K562 (cell line): ENCODE measurements at regions not wholly inside any gene's neighbourhood (a gene's known extent, or its start where the extent isn't known, plus 50 kb on each side); places are given as distances from the start of the nearest gene placed in this dataset.

ENCODE experiments used
- ATAC-seq: fragments of 200-7000 bp; cut with Tn5 transposase; 3 replicates; pipeline ENCODE4 v1.9.1; 2020; ENCODE audit warnings: moderate library complexity
- BruUV-seq: library from RNA; stranded (reverse); fragments of 400-500 nt; replicated peaks from 2 replicates; lab custom pipeline; 2021; lab: Mats Ljungman, UMichigan
- CTCF ChIA-PET: fragments of 300-600 bp; formaldehyde crosslinking; extraction: SDS; loops from one replicate; lab custom pipeline; 2021; ENCODE audit warnings: low intra/inter-chr PET ratio; lab: Yijun Ruan, JAX
- POLR2A ChIA-PET: fragments of 300-600, 350-650 bp; sonication (Branson Sonifier 250); formaldehyde crosslinking; extraction: SDS; loops from one replicate; lab custom pipeline; 2021; ENCODE audit warnings: antibody characterized with exemption, inconsistent platforms; lab: Yijun Ruan, JAX
- DNase-seq, 4 experiments: peaks; one replicate each; pipeline versions ENCODE4 v3.0.0 to v3.0.0-alpha.2; 2011 to 2018; ENCODE audit warnings: low spot score in 3 of 4, mixed read lengths in 3 of 4; ENCODE audit errors: extremely low read depth in 1 of 4
- FAIRE-seq: peaks from 2 replicates; lab custom pipeline; 2011; peaks lifted over from hg19 to GRCh38; lab: Jason Lieb, UNC
- H2AFZ ChIP-seq: 2 replicates; pipeline ENCODE4 v1.6.0; 2011; ENCODE audit warnings: low read depth, low read length, control low read depth, inconsistent platforms
- H3K27ac ChIP-seq: fragments of 200-600 bp; 3 replicates; pipeline ENCODE4 v1.8.0; 2011; ENCODE audit warnings: low read depth, mild to moderate bottlenecking, control low read depth, inconsistent platforms, low read length, moderate library complexity, mixed read lengths; ENCODE audit errors: extremely low read depth
- H3K27me3 ChIP-seq, 2 experiments: fragments of 300-600 bp in 1 of 2; 2 replicates in 1 of 2; 3 replicates in 1 of 2; pipeline versions ENCODE4 v1.6.0 to v1.8.0; 2011; ENCODE audit warnings: inconsistent platforms in 2 of 2, low read length in 2 of 2, mild to moderate bottlenecking in 1 of 2, mixed read lengths in 1 of 2, moderate library complexity in 1 of 2; ENCODE audit not compliant: control insufficient read depth in 2 of 2, insufficient read depth in 2 of 2
- H3K36me3 ChIP-seq: fragments of 300-600 bp; 3 replicates; pipeline ENCODE4 v1.8.0; 2011; ENCODE audit warnings: mild to moderate bottlenecking, low read length, inconsistent platforms; ENCODE audit not compliant: control insufficient read depth, insufficient read depth
- H3K4me1 ChIP-seq, 2 experiments: fragments of 200-600 bp in 1 of 2; replicated peaks in 1 of 2; 2 replicates in 1 of 2; 3 replicates in 1 of 2; pipeline versions ENCODE4 v1.5.1 to v1.8.0; 2011; ENCODE audit warnings: inconsistent platforms in 2 of 2, low read length in 2 of 2, mild to moderate bottlenecking in 1 of 2, mixed read lengths in 1 of 2, moderate library complexity in 1 of 2; ENCODE audit not compliant: control insufficient read depth in 2 of 2, insufficient read depth in 2 of 2
- H3K4me2 ChIP-seq: 2 replicates; pipeline ENCODE4 v1.6.1; 2011; ENCODE audit warnings: low read length, control low read depth, inconsistent platforms, mixed read lengths; ENCODE audit not compliant: insufficient read depth
- H3K4me3 ChIP-seq: fragments of 200-600 bp; sonication (generic), shearing (Covaris generic); 2 replicates; pipeline ENCODE4 v1.5.1; 2016; ENCODE audit warnings: control low read depth, inconsistent platforms
- H3K79me2 ChIP-seq: fragments of 200-600 bp; 3 replicates; pipeline ENCODE4 v1.8.0; 2011; ENCODE audit warnings: low read length, inconsistent platforms; ENCODE audit not compliant: control insufficient read depth, insufficient read depth
- H3K9ac ChIP-seq, 2 experiments: 2 replicates each; pipeline versions ENCODE4 v1.6.0 to v1.6.1; 2011; ENCODE audit warnings: low read depth in 2 of 2, low read length in 2 of 2, control low read depth in 1 of 2, inconsistent platforms in 1 of 2, mild to moderate bottlenecking in 1 of 2, mixed read lengths in 1 of 2; ENCODE audit not compliant: insufficient read depth in 1 of 2
- H3K9me1 ChIP-seq: one replicate; pipeline ENCODE4 v1.6.0; 2011; ENCODE audit warnings: inconsistent platforms, mild to moderate bottlenecking, low read length, moderate library complexity; ENCODE audit not compliant: control insufficient read depth, insufficient read depth
- H3K9me3 ChIP-seq: replicated peaks from 2 replicates; pipeline ENCODE4 v1.5.1; 2011; ENCODE audit warnings: low read depth, low read length, inconsistent platforms; ENCODE audit not compliant: control insufficient read depth, insufficient read depth
- H4K20me1 ChIP-seq: replicated peaks from 2 replicates; pipeline ENCODE4 v1.6.1; 2011; ENCODE audit warnings: low read length, inconsistent platforms, mixed read lengths; ENCODE audit not compliant: control insufficient read depth, insufficient read depth
- AFF1 ChIP-seq, 2 experiments: fragments of 450-650 bp; IDR thresholded peaks; 2 replicates each; pipeline ENCODE4 v1.6.1; 2018; ENCODE audit warnings: mild to moderate bottlenecking in 2 of 2, low read depth in 1 of 2; ENCODE audit not compliant: partially characterized antibody in 2 of 2
- DACH1 ChIP-seq: fragments of 450-650 bp; IDR thresholded peaks from 2 replicates; pipeline ENCODE4 v1.6.1; 2018; ENCODE audit not compliant: partially characterized antibody
- ERF ChIP-seq: fragments of 450-650 bp; formaldehyde crosslinking; IDR thresholded peaks from 2 replicates; pipeline ENCODE4 v1.4.0; 2020; ENCODE audit warnings: mild to moderate bottlenecking, mixed read lengths
- LCOR ChIP-seq: sonication (generic); formaldehyde crosslinking; IDR thresholded peaks from 2 replicates; pipeline ENCODE4 v1.8.0; 2022; ENCODE audit warnings: mild to moderate bottlenecking, missing genetic modification reagents
- NFE2L1 ChIP-seq: fragments of 450-650 bp; IDR thresholded peaks from 2 replicates; pipeline ENCODE4 v1.6.1; 2016; ENCODE audit warnings: missing genetic modification characterization, low read depth, mild to moderate bottlenecking, missing compliant biosample characterization, moderate library complexity, borderline replicate concordance
- TEAD1 ChIP-seq, 2 experiments: fragments of 450-650 bp in 1 of 2; sonication (generic) in 1 of 2; formaldehyde crosslinking; IDR thresholded peaks; 2 replicates each; pipeline versions ENCODE4 v1.4.0 to v1.8.0; 2020 to 2022; ENCODE audit warnings: mild to moderate bottlenecking in 2 of 2, missing genetic modification reagents in 1 of 2
- TRIM28 ChIP-seq: fragments of 450-650 bp; IDR thresholded peaks from 2 replicates; pipeline ENCODE4 v1.6.1; 2017
- ZNF143 ChIP-seq: sonication (generic); formaldehyde crosslinking; IDR thresholded peaks from 2 replicates; pipeline ENCODE4 v1.9.0; 2022; ENCODE audit warnings: mild to moderate bottlenecking, missing genetic modification reagents
- ZNF696 ChIP-seq: fragments of 250-450 bp; sonication (Bioruptor Pico); conservative IDR thresholded peaks from 2 replicates; pipeline ENCODE4 v1.4.0; 2020; ENCODE audit warnings: mild to moderate bottlenecking, moderate library complexity
- WGBS: fragments of 100-300 bp; shearing (Covaris generic); methylation state at CpG from one replicate; pipeline ENCODE4 v1.1.6; 2016; ENCODE audit warnings: low coverage, mixed read lengths; ENCODE audit not compliant: insufficient coverage; ENCODE audit errors: missing lambda C conversion rate; 5-methylcytosine and 5-hydroxymethylcytosine counted together
- in situ Hi-C: fragments of 300-500 bp; cut with MboI; formaldehyde crosslinking; loops from 4 replicates; pipeline ENCODE4 v1.15.0; 2018; ENCODE audit warnings: inconsistent platforms, mixed read lengths
- intact Hi-C: fragments of 100-400 bp; cut with micrococcal nuclease; formaldehyde crosslinking; loops from 2 replicates; pipeline ENCODE4 v1.14.2; 2022

DNA sequence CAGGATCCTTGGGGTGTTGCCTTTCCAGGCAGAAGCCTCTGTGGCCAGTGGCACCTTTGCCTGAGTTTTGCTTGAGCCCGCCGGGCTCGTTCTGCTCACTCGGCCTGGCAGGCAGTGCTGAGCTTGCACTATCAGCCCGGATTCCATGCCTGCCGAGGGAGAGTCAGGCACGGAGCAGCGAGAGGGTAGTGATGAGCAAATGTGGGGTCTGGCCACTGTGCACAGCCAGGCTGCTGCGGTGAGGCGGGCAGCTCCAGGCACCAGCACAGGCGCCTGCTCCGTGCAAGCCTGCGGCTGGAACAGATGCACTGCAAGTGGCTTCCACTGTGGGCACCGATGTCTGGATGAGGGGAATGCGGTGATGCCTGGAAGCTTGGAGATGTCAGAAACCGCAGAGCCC is 619.2 kb downstream of the RAPGEF2 start (continued):
- no peak for TF ChIP-seq AFF1 (IDR thresholded peaks at IDR 0.05; ENCODE audit: low read depth in 1 of 2, partially characterized antibody in 2 of 2)
- TF ChIP-seq ZNF696 = no peak

DNA sequence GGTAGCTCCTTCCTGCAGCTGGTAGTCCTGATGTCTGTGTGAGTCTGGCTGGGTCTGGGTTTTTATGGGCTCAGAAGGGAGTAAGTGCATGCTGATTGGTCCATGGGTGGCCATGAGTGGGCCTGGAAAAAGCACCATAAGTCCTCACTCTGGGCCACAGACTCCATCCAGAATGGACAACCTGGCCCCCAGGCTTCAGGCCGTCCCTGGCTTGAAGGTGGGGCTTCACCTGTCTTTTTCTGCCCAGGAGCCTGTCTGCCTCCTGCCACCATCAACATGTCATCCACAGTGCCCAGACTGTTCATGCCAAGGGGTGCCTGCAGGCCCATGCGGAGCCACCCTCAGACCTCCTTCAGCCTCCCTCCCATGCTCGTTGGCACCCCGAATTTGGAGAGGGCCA is 620.0 kb downstream of the RAPGEF2 start:
- DNase-seq = no peak
- intact Hi-C loops = no loop called here
- in situ Hi-C loops = no loop called here
- no peak for ATAC-seq
- no peaks in the 10 kb centered on the region for H3K36me3 ChIP-seq
- TF ChIP-seq DACH1 (no peak), NFE2L1 (tag) (no peak), ZNF143 (CRISPR knock-in tag) (no peak), LCOR (no peak), TRIM28 (no peak), ERF (no peak), TEAD1 (CRISPR knock-in tag; IDR thresholded peaks at IDR 0.05) (no peak)
- WGBS = no CpG with 5 or more reads among the region's 4 CpGs
- no peaks in the 10 kb centered on the region for H3K4me1 ChIP-seq
- H3K4me3 ChIP-seq = no peak overlapping the region
- H3K27ac ChIP-seq = no peak overlapping the region
- no peaks in the 10 kb centered on the region for H3K9me3 ChIP-seq
- H3K9me1 ChIP-seq = no peaks in the 10 kb centered on the region
- H4K20me1 ChIP-seq = no peaks in the 10 kb centered on the region
- FAIRE-seq = no peak
- no peak overlapping the region for H2AFZ ChIP-seq
- BruUV-seq = no TSS peak
- H3K9ac ChIP-seq = no peak overlapping the region
- no peaks in the 10 kb centered on the region for H3K27me3 ChIP-seq
- H3K79me2 ChIP-seq = no peaks in the 10 kb centered on the region
- ChIA-PET CTCF (no interaction called here), POLR2A (no interaction called here)
- no peak overlapping the region for H3K4me2 ChIP-seq
